GM18517 (cell line): ENCODE measurements at regions not wholly inside any gene's neighbourhood (a gene's known extent, or its start where the extent isn't known, plus 50 kb on each side); places are given as distances from the start of the nearest gene placed in this dataset.

ENCODE experiments used
- ATAC-seq: cut with Tn5 transposase; IDR thresholded peaks from one replicate; pipeline ENCODE4 v1.9.1; 2021; ENCODE audit warnings: mild to moderate bottlenecking, moderate library complexity; ENCODE audit not compliant: unreplicated experiment

DNA sequence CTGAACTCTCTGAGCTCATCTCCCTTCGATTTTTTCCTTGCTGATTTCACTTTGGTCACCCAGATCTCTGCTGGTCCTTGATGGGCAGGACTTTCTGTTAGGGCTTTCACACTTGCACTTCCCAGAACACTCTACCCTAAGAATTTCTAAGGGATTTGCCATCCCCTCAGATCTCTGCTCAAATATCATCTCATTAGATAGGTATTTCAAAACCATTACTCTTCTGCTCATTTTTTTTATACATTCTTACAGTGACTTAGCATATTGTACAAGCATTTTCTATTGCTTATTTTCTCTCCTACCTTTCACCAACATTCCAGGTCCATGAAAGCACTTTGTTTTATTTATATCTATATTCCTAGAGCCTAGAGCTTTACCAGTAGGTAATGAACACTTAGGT lies 913.3 kb downstream of the PDHA2 start:
- ATAC-seq, result no peak

DNA sequence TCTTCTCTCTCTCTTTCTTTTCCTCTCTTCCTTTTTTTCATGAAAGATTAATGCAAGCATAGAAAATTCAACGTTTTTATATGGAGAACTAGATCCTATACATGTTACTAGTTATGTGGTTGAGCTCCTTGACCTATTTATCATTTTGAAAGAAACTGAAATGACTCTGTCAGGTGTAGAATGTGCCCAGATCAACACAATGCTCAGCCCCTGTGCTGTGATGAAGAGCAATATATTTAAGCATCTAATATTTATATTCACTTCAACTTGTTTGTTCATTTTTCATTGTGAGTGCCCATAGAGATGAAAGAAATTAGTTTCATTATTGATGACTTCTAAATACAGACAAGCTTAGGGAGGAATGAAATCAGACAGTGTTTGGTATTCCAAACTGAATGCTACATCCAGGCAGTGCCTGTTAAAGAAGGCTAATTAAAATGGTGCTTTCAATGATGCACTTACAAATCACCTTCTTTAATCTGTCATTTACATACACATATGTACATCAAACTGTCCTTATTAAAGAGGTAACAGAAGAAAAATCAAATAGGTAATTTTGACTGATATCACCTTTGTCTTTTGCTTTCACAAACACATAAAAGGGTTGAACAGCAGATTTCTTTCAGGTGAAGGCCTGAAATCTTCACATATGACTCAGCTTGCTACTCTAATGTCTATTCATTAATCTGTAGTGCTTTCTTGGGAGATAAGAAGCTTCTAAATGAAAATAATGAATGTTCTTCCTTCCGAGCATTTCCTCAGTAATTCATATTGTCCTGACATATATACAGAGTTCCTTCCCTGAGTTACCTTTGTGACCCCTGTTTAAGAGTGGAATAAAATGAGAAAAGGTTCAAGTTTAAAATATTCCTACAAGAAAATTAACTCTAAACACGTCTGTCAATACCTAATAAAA lies 915.9 kb downstream of the PDHA2 start:
- ATAC-seq, result no peak

DNA sequence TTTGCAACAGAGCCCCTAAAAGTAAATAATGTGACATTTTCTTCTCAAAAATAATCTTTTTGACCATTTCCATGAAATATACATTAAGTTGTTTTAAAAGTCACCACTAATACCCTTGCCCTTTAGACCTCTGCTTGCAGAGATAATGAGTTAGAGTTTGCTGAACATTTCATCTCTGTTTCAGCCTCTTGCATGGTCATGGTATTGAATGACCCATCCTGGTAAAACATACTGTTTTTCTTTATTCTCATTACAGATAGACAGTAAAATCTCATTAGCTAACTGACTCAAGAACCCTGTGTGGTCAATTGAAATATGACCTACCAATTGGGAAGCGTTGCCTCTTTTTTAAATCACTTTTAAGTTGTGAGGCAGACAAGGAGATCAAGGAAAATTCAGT lies 916.7 kb downstream of the PDHA2 start:
- ATAC-seq, result no peak

DNA sequence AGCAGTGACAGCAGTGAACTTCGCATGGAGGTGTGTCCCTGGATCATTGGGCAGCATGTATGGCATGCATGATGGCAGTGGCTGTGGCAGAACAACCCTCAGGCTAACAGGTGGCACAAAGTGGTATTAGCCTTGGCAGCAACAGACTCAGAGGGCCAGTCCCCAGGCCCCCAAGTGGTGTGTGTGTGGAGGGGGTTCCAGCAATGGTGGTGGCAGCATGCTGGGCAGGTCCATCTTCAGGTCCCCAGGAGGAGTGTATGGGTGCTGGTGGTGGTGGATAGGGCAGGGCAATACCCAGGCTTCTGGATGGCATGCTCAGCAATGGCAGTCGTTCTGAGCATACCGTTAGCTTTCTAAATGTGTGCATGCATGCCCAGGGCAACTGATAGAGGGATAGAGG lies 923.7 kb downstream of the PDHA2 start:
- no peak for ATAC-seq

DNA sequence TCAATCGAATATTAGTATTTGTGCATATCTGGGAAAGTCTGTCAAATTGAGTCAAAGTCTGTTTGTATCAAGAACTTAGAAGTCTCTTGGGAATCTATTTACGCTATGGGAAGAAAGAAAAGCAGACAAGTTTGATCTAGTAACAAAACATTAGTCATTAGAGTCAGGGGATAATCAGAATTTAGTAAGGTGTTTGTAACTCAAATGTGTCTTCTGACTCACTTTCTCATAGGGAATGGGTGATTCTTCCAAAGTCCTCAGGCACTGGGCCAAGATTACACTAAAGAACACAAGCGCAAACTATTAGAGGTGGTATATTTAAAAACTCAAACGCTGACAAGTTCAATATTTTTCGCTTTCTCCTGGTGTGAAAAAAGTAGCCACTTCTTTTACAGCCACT lies 926.5 kb downstream of the PDHA2 start:
- no peak for ATAC-seq

DNA sequence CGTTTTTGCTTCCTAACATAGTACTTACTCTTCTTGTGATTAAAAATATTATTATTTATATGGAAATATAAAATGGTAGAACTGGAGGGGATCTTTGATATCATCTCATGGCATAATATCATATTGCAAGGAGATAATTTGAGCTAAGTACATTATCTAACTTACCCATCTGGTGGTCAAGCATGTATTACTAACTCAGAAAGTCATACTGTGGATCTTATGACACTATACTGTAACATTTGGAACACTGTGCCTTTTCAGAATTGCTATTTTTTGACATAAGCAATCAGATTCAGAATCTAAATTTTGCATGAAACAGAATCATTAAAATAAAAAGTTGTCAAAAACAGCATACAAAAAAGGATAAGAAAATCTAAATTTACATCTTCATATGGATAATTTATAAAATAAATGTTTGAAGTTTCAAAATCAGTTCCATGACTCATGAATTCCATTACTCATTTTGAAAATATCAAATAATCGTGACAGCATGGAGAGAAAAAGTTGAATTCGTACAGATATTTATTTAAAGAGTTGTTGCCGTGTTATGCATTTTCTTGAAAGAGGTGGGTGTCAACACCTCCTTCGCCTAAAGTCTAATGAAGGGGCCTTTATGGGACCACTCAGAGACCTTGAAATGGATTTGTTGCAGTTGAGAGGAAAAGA lies 928.1 kb downstream of the PDHA2 start:
- no peak for ATAC-seq

DNA sequence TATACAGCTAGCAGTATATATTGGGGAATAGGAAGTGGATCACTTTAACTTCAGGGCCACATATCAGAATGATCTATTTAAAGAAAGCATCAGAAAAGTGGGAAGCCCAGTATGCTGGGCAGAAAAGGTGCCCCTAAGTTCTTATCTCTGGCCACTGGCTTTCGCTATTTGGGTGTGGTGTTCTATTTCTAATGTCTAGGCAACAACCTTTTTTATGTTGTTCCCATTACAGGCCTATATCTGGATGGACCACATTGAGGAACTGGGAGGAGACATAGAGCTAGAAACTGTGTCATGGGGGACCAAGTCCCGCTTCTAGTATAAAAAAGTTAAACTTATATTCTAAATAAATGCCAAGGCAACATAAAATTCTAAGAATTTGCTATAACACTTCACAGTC lies 935.6 kb downstream of the PDHA2 start:
- ATAC-seq, result no peak

DNA sequence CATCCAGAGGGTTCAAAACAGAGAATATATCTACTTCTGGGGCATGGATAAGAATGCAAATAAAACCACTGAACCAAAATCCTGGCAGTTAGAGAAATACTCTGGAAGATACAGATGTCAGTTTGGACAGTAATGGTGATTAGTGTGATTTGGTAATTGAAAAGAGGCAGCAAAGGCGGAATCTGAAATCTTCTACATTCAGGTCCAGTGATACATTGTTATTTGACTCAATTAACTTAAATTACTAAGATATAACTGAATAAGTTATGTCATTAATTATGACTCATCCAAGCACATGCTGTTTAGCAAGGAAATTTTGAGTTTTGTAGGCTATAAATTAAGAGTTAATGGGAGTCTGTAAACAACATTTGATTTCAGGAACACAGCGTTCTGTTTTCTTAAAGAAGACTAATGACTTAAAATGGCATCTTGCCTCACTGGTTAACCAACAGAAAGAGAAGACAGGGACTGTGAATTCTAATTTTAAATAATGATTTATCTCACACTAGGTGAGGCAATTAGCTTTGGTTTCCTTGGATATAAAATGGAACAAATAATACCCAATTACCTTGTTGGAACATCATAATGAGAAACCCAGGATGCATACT lies 937.1 kb downstream of the PDHA2 start:
- ATAC-seq, result no peak

DNA sequence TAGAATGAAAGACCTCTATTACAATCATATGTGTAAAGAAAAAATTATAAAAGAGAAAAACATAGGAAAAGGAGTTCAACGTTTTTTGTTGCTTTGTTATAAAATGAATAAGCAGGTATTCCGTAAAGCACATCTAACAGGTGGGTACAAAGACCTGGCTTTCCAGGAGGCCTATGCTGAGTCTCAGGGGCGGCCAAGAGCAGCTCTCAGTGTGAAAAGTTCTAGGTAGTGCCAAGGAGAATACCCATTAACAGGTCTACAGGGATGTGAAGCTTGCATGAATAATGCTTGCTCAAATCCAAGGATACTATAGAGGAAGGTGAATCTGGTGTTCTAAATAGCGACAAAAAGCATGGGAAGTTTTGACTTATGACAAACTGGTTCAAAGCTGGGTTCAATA lies 944.4 kb downstream of the PDHA2 start:
- no peak for ATAC-seq

DNA sequence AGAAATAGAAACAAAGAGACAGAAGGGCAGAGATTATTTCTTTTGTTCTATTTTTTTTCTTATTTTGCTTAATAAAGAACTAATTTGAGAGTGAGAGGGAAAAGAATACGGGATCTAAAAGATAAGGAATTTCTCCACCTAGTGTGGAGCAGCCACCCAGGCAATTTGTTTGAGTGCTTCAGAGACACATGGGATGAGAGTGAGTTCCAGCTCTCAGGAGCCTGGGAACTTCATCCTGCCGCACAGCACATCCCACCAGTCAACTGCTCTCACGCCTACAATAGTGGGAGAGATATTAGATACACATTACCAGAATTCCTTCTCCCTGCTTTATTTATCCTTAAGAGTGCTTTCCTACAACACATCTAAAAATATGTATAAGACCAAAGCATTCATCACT lies 946.4 kb downstream of the PDHA2 start:
- no peak for ATAC-seq

DNA sequence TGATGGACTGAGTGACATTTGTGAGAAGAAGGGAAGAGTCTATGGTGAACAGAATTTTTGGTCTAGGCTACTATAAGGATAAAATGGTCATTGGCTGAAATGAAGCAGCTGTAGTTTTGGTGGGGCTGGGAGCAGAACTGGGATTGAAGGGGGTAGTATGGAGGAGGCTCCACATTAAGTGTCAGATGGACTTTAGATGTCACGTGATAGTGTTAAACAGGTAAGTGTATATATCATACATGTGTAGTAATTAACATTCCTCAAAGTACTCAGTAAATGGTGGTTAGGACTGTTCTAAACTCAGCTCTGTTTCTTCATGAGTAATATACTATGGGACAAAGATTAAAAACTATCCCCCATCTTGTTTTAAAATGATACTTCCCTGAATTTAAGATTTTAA lies 947.9 kb downstream of the PDHA2 start:
- no peak for ATAC-seq

DNA sequence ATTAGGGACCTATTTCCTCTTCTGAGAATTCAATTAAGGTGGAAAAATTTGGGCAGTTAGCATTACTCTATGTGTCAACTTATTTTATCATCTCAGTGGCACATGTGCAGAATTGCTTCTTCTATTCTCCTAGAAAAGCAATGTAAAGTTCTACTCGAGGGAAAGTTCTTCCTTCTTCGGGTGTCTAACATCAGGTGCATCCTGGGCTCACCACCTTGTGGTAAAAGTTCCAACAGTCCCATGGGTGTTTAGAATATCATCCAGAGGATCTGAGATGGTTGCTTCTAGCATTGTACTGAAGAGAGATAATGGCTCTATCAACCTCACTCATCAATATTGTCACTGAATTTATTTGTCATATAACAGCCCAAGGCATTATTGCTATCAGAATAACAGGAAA lies 969.7 kb downstream of the PDHA2 start:
- no peak for ATAC-seq

DNA sequence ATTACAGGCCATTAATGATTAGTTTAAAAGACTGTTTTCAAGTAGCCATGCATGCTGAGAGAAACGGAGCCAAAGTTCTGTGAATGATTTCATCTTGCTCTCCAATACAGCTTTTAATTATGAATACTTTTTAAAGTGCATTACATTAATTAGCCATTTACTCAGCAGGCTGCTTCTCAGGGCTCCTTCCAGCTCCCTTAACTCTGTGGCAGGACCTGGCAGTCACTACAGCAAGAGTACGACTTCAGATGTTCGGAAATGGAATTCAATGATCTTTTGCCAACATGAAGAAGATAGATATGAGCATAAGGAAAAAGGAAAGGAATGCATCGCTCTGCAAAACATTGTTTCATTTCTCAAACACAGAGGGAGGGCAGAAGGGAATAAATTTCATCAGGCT lies 987.2 kb downstream of the PDHA2 start:
- no peak for ATAC-seq

DNA sequence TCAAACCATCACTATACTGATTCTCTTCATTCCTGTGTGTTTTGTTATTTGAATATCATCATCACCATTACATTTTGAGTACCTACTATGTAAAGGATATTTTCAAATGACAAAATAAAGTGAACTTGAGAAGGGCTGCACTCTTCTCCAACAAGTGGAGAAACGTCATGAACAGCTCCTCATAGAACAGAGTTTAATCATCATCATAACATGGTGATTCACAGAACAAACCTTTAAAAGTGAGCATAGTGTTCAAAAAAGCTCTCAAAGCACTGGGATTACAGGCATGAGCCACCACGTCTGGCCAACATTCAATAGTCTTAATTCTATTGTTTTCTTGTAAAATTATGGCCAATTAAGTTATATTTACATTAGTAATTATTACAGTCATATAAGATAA lies 993.9 kb downstream of the PDHA2 start:
- no peak for ATAC-seq

DNA sequence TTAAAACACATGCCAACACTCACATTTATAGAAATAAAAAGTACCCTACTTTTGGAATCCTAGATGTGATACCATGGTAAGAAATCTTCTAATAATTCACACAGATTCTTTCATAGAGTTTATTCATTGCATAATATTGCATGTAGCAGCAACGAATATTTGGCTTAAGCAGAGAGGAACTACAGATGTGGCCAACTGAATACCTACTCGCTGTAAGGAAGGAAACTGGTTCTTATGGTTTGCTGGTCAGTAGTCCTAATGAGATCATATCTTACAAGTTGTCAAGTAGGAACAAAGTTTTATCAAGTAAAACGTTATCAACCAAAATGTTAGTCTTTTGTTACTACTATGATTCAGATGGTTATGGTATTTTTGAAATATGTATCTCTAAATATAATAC lies 996.1 kb downstream of the PDHA2 start:
- no peak for ATAC-seq

DNA sequence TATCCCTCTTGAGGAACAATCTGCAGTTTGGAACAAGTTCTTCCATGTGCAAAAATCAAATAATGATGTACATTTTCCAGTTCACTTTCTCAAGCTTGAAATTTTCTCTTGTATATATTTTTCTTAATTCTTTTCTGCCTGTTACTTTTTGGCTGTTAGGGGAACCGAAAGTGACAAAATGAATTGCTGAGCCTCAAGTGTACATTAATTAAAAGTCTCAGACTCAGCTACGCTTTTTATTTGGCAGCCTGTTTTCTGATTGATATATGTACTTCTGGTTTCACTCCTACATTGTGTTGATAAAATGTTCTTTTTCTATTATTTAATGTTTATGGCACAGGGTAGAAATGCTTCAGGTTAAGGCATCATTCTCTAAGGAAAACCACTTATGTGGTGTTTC lies 999.5 kb downstream of the PDHA2 start:
- no peak for ATAC-seq

DNA sequence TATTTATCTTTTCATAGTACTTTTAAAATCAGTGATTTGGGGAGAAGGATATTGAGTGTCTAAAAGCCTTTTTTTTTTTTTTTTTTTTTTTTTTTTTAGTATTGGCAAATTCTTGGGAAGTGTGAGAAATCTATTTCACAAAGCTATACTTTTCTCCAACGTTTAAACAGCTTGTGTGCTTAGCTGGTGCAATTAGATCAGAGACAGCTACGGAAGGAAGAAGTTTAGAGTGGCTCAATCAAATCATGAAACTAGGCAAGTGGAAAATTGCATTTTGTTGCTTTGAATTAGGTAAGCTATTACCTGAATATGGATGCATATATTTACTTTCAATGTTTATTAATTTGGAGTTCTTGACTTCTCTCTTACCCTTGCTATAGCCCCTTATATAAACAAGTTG lies 1001.9 kb downstream of the PDHA2 start:
- no peak for ATAC-seq

DNA sequence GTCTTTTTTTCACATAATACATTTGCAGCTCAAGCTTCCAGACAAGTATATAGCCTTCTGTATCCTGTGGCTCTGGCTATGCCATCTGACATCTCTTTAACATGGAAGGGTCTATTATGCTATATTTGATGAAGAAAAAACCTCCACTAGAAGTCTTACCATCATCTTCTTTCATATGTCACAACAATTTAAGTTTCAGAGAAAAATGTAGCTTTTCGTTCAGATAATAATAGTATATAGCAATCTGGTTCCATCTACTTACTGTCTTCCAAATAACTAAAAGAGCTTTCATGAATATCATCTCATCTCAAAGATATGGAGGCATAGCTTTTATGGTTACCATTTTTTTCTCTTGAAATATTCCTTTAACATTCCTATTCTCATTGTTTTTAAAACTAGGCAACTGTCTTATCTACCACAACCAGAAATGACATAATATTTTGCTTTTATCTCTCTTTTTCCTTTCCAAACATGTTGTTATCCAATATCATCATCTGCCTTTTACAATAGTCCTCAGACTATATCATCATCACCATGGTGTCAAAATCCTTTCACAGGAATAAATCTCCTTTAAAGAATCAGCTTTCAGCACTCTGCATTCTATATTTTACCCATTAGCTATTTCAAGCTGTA lies 1005.1 kb downstream of the PDHA2 start:
- no peak for ATAC-seq

DNA sequence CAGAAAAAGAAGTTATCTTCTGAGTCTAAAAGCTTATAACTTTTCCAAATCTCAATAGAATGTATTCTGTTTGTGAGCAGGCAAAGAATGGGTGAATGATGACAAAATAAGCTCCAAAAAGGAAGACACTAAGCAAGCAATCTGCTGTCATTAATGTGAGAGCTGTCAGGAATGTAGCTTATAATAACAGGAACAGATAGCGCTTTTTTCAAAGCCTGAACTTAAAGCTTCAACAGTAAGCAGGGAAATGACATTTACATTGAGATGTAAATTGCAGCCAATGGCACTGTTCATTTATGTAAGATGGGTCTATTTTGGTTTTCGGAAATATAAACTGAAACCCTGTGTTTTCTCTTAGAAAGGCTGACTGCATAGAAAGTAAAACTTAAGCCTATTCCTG lies 1005.9 kb downstream of the PDHA2 start:
- no peak for ATAC-seq

DNA sequence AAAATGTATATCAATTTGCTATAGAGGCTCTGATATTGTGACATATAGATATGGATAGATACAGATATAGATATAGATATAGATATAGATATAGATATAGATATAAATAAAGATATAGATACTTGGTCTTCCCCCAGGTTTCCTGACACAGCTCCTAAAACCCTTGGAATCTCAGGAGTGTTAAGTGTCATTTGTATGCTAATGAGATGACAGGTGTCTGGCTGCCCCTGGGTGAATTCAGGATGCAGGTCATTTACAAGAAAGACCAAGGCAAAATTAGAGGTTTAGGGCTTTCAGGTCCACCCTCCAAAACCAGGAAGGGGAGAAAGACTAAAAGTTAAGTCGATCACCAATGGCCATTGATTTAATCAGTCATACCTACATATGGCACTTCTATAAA lies 1034.8 kb downstream of the PDHA2 start:
- no peak for ATAC-seq

DNA sequence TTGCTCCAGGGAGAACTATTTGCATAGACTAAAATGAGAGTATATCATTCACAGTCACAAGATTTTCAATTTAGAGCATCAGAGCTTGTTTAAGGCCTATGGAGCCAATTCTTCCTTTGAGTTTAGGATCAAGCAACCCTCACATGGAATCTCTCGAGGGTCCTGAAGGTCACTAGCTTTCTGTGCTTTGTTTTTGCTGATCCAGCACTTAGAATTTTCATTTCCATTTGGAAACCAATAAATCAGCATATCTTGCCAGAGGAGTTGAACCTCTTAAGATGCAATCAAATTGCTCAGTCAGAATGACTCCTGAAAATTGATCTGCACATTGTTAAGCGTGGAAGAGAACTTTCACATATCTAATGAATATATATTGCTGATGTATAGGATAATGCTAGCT lies 1039.6 kb downstream of the PDHA2 start:
- no peak for ATAC-seq

DNA sequence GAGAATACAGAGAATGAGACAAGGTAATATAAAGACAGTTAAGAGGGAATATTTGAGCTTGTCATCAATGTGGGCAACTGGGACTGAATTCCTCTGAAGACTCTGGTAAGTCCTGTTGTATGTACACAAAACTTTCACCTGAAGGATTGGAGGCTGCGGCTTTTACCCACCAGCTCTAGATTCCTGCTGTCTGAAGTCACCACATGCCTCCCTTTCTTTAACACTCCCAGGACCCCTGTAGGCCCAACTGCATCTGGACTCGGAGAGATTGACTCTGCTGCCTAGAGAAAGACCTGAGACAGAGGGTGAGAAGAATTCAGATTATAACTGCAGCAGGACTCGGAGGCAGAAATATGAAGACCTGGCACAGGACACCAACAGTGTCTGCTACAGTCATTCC lies 1048.0 kb downstream of the PDHA2 start:
- no peak for ATAC-seq
